ENCODE measurements at regions not wholly inside any gene's neighbourhood (a gene's known extent, or its start where the extent isn't known, plus 50 kb on each side); places are given as distances from the start of the nearest gene placed in this dataset.

GRCh38 chr2:10964052-10964790 is 52.5 kb downstream of the KCNF1 start:
- ChIA-PET POLR2A (no interaction called here), CTCF (interaction anchor here (1.4 kb wide), 1 partner anchor 129 kb away, joined by 4 read pairs; no protein-coding TSS in a partner anchor)
- Mint-ChIP-seq H3K36me3 (ENCODE audit: low read depth) (no peaks in the 10 kb centered on the region), H3K9me3 (ENCODE audit: insufficient read depth) (no peaks in the 10 kb centered on the region), H3K4me3 (no peak overlapping the region), H3K27ac (no peak overlapping the region), H3K27me3 (ENCODE audit: low read depth) (peaks cover 10% of the 10 kb centered on the region), H3K4me1 (ENCODE audit: low read depth) (no peaks in the 10 kb centered on the region)
- DNase-seq (no peak), ATAC-seq (no peak)

GRCh38 chr2:10965241-10965843 is 53.6 kb downstream of the KCNF1 start:
- POLR2A ChIA-PET = no interaction called here
- Mint-ChIP-seq H3K27me3 (ENCODE audit: low read depth) (peaks cover 10% of the 10 kb centered on the region), H3K36me3 (ENCODE audit: low read depth) (no peaks in the 10 kb centered on the region), H3K27ac (no peak overlapping the region), H3K4me1 (ENCODE audit: low read depth) (no peaks in the 10 kb centered on the region), H3K4me3 (no peak overlapping the region), H3K9me3 (ENCODE audit: insufficient read depth) (no peaks in the 10 kb centered on the region)
- ATAC-seq (no peak), DNase-seq (no peak)
- CTCF ChIA-PET = interaction anchor here (1.4 kb wide), 1 partner anchor 130 kb away, joined by 4 read pairs; no protein-coding TSS in a partner anchor

GRCh38 chr2:10966056-10966455 is 54.3 kb downstream of the KCNF1 start:
- POLR2A ChIA-PET = interaction anchor here (0.6 kb wide), 1 partner anchor 135 kb away, joined by 3 read pairs; no protein-coding TSS in a partner anchor
- Mint-ChIP-seq H3K36me3 (ENCODE audit: low read depth) (no peaks in the 10 kb centered on the region), H3K4me3 (no peak overlapping the region), H3K9me3 (ENCODE audit: insufficient read depth) (no peaks in the 10 kb centered on the region), H3K27me3 (ENCODE audit: low read depth) (peaks cover 12% of the 10 kb centered on the region), H3K4me1 (ENCODE audit: low read depth) (no peaks in the 10 kb centered on the region), H3K27ac (no peak overlapping the region)
- ATAC-seq = no peak
- CTCF ChIA-PET = no interaction called here
- no peak for DNase-seq

- no peak for ATAC-seq
- no peaks in the 10 kb centered on the region for H3K36me3 Mint-ChIP-seq (ENCODE audit: low read depth)
- peaks cover 12% of the 10 kb centered on the region for H3K27me3 Mint-ChIP-seq (ENCODE audit: low read depth)
- POLR2A ChIA-PET = interaction anchor here (0.6 kb wide), 1 partner anchor 136 kb away, joined by 3 read pairs; no protein-coding TSS in a partner anchor
- no peak overlapping the region for H3K27ac Mint-ChIP-seq
- H3K4me3 Mint-ChIP-seq = no peak overlapping the region
- no peak for DNase-seq
- CTCF ChIA-PET = no interaction called here
- H3K9me3 Mint-ChIP-seq (ENCODE audit: insufficient read depth) = no peaks in the 10 kb centered on the region
- H3K4me1 Mint-ChIP-seq (ENCODE audit: low read depth) = no peaks in the 10 kb centered on the region
These were observed 55.0 kb downstream of the KCNF1 start for GRCh38 chr2:10966741-10967140.

GRCh38 chr2:10968176-10968575 is 56.4 kb downstream of the KCNF1 start:
- no peak for DNase-seq
- ChIA-PET CTCF (no interaction called here), POLR2A (no interaction called here)
- no peaks in the 10 kb centered on the region for H3K36me3 Mint-ChIP-seq (ENCODE audit: low read depth)
- no peaks in the 10 kb centered on the region for H3K4me1 Mint-ChIP-seq (ENCODE audit: low read depth)
- no peak overlapping the region for H3K4me3 Mint-ChIP-seq
- no peak overlapping the region for H3K27ac Mint-ChIP-seq
- no peaks in the 10 kb centered on the region for H3K9me3 Mint-ChIP-seq (ENCODE audit: insufficient read depth)
- H3K27me3 Mint-ChIP-seq (ENCODE audit: low read depth) = peaks cover 18% of the 10 kb centered on the region
- no peak for ATAC-seq

- ChIA-PET POLR2A (no interaction called here), CTCF (no interaction called here)
- Mint-ChIP-seq H3K9me3 (ENCODE audit: insufficient read depth) (no peaks in the 10 kb centered on the region), H3K4me3 (no peak overlapping the region), H3K36me3 (ENCODE audit: low read depth) (no peaks in the 10 kb centered on the region), H3K27me3 (ENCODE audit: low read depth) (peaks cover 16% of the 10 kb centered on the region), H3K27ac (no peak overlapping the region), H3K4me1 (ENCODE audit: low read depth) (no peaks in the 10 kb centered on the region)
- no peak for ATAC-seq
- no peak for DNase-seq
These were observed 58.9 kb downstream of the KCNF1 start for GRCh38 chr2:10970666-10971065.

GRCh38 chr2:10971161-10971887 is 59.6 kb downstream of the KCNF1 start:
- DNase-seq (no peak), ATAC-seq (no peak)
- Mint-ChIP-seq H3K9me3 (ENCODE audit: insufficient read depth) (no peaks in the 10 kb centered on the region), H3K4me3 (no peak overlapping the region), H3K4me1 (ENCODE audit: low read depth) (no peaks in the 10 kb centered on the region), H3K27ac (no peak overlapping the region), H3K36me3 (ENCODE audit: low read depth) (no peaks in the 10 kb centered on the region), H3K27me3 (ENCODE audit: low read depth) (peaks cover 17% of the 10 kb centered on the region)
- ChIA-PET POLR2A (no interaction called here), CTCF (no interaction called here)

GRCh38 chr2:10971888-10972260 is 60.1 kb downstream of the KCNF1 start:
- no peaks in the 10 kb centered on the region for H3K9me3 Mint-ChIP-seq (ENCODE audit: insufficient read depth)
- peaks cover 17% of the 10 kb centered on the region for H3K27me3 Mint-ChIP-seq (ENCODE audit: low read depth)
- no peak overlapping the region for H3K27ac Mint-ChIP-seq
- POLR2A ChIA-PET = no interaction called here
- CTCF ChIA-PET = no interaction called here
- DNase-seq = no peak
- no peak overlapping the region for H3K4me3 Mint-ChIP-seq
- no peak for ATAC-seq
- H3K36me3 Mint-ChIP-seq (ENCODE audit: low read depth) = no peaks in the 10 kb centered on the region
- H3K4me1 Mint-ChIP-seq (ENCODE audit: low read depth) = no peaks in the 10 kb centered on the region

- Mint-ChIP-seq H3K27ac (no peak overlapping the region), H3K4me3 (no peak overlapping the region), H3K27me3 (ENCODE audit: low read depth) (peaks cover 20% of the 10 kb centered on the region), H3K36me3 (ENCODE audit: low read depth) (no peaks in the 10 kb centered on the region), H3K4me1 (ENCODE audit: low read depth) (peaks cover 3% of the 10 kb centered on the region), H3K9me3 (ENCODE audit: insufficient read depth) (no peaks in the 10 kb centered on the region)
- POLR2A ChIA-PET = no interaction called here
- CTCF ChIA-PET = no interaction called here
- ATAC-seq = no peak
- no peak for DNase-seq
These were observed 61.1 kb downstream of the KCNF1 start for GRCh38 chr2:10972683-10973433.

- no peak overlapping the region for H3K4me3 Mint-ChIP-seq
- H3K4me1 Mint-ChIP-seq (ENCODE audit: low read depth) = peaks cover 3% of the 10 kb centered on the region
- no peak overlapping the region for H3K27ac Mint-ChIP-seq
- H3K36me3 Mint-ChIP-seq (ENCODE audit: low read depth) = no peaks in the 10 kb centered on the region
- POLR2A ChIA-PET = no interaction called here
- H3K27me3 Mint-ChIP-seq (ENCODE audit: low read depth) = peaks cover 20% of the 10 kb centered on the region
- CTCF ChIA-PET = interaction anchor here (0.7 kb wide), 1 partner anchor 849 kb away, joined by 4 read pairs; no protein-coding TSS in a partner anchor
- ATAC-seq (no peak), DNase-seq (no peak)
- H3K9me3 Mint-ChIP-seq (ENCODE audit: insufficient read depth) = no peaks in the 10 kb centered on the region
These were observed 62.0 kb downstream of the KCNF1 start for GRCh38 chr2:10973766-10974165.

GRCh38 chr2:10977003-10977402 is 65.3 kb downstream of the KCNF1 start:
- ATAC-seq (no peak), DNase-seq (no peak)
- no peaks in the 10 kb centered on the region for H3K36me3 Mint-ChIP-seq (ENCODE audit: low read depth)
- no peak overlapping the region for H3K27ac Mint-ChIP-seq
- POLR2A ChIA-PET = no interaction called here
- peaks cover 3% of the 10 kb centered on the region for H3K4me1 Mint-ChIP-seq (ENCODE audit: low read depth)
- no peaks in the 10 kb centered on the region for H3K9me3 Mint-ChIP-seq (ENCODE audit: insufficient read depth)
- H3K27me3 Mint-ChIP-seq (ENCODE audit: low read depth) = peaks cover 21% of the 10 kb centered on the region
- CTCF ChIA-PET = no interaction called here
- H3K4me3 Mint-ChIP-seq = no peak overlapping the region

GRCh38 chr2:10977621-10978020 is 65.9 kb downstream of the KCNF1 start:
- Mint-ChIP-seq H3K27ac (no peak overlapping the region), H3K4me3 (no peak overlapping the region), H3K9me3 (ENCODE audit: insufficient read depth) (no peaks in the 10 kb centered on the region), H3K4me1 (ENCODE audit: low read depth) (peaks cover 3% of the 10 kb centered on the region), H3K27me3 (ENCODE audit: low read depth) (peaks cover 20% of the 10 kb centered on the region), H3K36me3 (ENCODE audit: low read depth) (no peaks in the 10 kb centered on the region)
- no peak for ATAC-seq
- POLR2A ChIA-PET = no interaction called here
- CTCF ChIA-PET = no interaction called here
- no peak for DNase-seq
